Kidney (tissue), 13 donors: ENCODE measurements at regions not wholly inside any gene's neighbourhood (a gene's known extent, or its start where the extent isn't known, plus 50 kb on each side); places are given as distances from the start of the nearest gene placed in this dataset.

Experiments used
- DNase-seq, 5 donors: peaks; one replicate each; pipeline ENCODE4 v3.0.0-alpha.2; 2013 to 2020
- FAIRE-seq: peaks from 2 replicates; lab custom pipeline; 2012; peaks lifted over from hg19 to GRCh38; lab: Jason Lieb, UNC
- H3K27ac ChIP-seq, 2 donors: one replicate each; pipeline ENCODE4 v1.7.0; 2013; ENCODE audit warnings: low read depth in 2 of 2, low read length in 2 of 2, inconsistent platforms in 1 of 2
- H3K27me3 ChIP-seq: one replicate; pipeline ENCODE4 v1.7.1; 2013; ENCODE audit warnings: low read length, inconsistent platforms; ENCODE audit not compliant: control insufficient read depth, insufficient read depth
- H3K36me3 ChIP-seq, 3 donors: one replicate each; pipeline versions ENCODE4 v1.7.0 to v1.7.1; 2013; ENCODE audit warnings: low read length in 3 of 3, control low read depth in 1 of 3, inconsistent platforms in 1 of 3; ENCODE audit not compliant: insufficient read depth in 3 of 3, control insufficient read depth in 2 of 3
- H3K4me1 ChIP-seq, 3 donors: one replicate each; pipeline versions ENCODE4 v1.7.0 to v1.7.1; 2013; ENCODE audit warnings: low read length in 3 of 3, inconsistent platforms in 1 of 3, low read depth in 1 of 3; ENCODE audit not compliant: control insufficient read depth in 2 of 3, insufficient read depth in 2 of 3
- H3K4me3 ChIP-seq, 3 donors: one replicate each; pipeline versions ENCODE4 v1.7.0 to v1.8.1; 2013; ENCODE audit warnings: low read length in 3 of 3, control low read depth in 1 of 3, inconsistent platforms in 1 of 3
- H3K9ac ChIP-seq, 3 donors: one replicate each; pipeline versions ENCODE4 v1.7.0 to v1.7.1; 2013; ENCODE audit warnings: low read length in 3 of 3, control low read depth in 1 of 3, inconsistent platforms in 1 of 3
- H3K9me3 ChIP-seq, 3 donors: one replicate each; pipeline versions ENCODE4 v1.7.0 to v1.7.1; 2013; ENCODE audit warnings: low read length in 3 of 3, control low read depth in 1 of 3, inconsistent platforms in 1 of 3; ENCODE audit not compliant: control insufficient read depth in 2 of 3, insufficient read depth in 1 of 3
- intact Hi-C: fragments of 100-400 bp; cut with DNase I; formaldehyde crosslinking; loops from one replicate; pipeline ENCODE4 v1.11.1; 2022
- TF ChIP-seq, protein P1 (sequence below): IDR thresholded peaks from 3 replicates; pipeline ENCODE4 v1.5.1; 2012; ENCODE audit warnings: mild to moderate bottlenecking, moderate library complexity, borderline replicate concordance; ENCODE audit not compliant: insufficient read depth; ENCODE audit errors: extremely low read depth
- donor health status: control.
- donor health status: control.
- donor health status: control.
- donor health status: control.
- donor health status: control.
- donor health status: DM: yes; HTN: yes; CAD: no.
- donor health status: Normal renal cell carcinoma (clear cell type).

DNA sequence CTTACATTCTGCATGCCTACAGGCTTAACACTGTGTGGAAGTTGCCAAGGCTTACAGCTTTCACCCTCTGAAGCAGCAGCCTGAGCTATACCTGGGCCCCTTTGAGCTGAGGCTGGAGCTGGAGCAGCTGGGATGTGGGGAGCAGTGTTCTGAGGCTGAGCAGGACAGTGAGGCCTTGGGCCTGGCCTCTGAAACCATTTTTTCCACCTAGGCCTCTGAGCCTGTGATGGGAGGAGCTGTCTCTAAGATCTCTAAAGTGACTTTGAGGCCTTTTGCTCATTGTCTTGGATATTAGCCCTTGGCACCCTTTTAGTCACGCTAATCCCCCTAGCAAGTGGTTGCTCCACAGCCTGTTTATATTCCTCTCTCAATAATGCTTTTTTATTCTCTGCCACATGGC, 59.9 kb upstream of the ZBED5 start:
- no peak for DNase-seq
- H3K4me1 ChIP-seq = no peaks in the 10 kb centered on the region
- no peak overlapping the region for H3K9ac ChIP-seq
- no peaks in the 10 kb centered on the region for H3K36me3 ChIP-seq
- no peaks in the 10 kb centered on the region for H3K9me3 ChIP-seq
- intact Hi-C loops = no loop called here
- TF ChIP-seq, protein P1, sequence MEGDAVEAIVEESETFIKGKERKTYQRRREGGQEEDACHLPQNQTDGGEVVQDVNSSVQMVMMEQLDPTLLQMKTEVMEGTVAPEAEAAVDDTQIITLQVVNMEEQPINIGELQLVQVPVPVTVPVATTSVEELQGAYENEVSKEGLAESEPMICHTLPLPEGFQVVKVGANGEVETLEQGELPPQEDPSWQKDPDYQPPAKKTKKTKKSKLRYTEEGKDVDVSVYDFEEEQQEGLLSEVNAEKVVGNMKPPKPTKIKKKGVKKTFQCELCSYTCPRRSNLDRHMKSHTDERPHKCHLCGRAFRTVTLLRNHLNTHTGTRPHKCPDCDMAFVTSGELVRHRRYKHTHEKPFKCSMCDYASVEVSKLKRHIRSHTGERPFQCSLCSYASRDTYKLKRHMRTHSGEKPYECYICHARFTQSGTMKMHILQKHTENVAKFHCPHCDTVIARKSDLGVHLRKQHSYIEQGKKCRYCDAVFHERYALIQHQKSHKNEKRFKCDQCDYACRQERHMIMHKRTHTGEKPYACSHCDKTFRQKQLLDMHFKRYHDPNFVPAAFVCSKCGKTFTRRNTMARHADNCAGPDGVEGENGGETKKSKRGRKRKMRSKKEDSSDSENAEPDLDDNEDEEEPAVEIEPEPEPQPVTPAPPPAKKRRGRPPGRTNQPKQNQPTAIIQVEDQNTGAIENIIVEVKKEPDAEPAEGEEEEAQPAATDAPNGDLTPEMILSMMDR = no peak
- H3K27me3 ChIP-seq = no peaks in the 10 kb centered on the region
- no peak for FAIRE-seq
- H3K27ac ChIP-seq = no peak overlapping the region
- no peak overlapping the region for H3K4me3 ChIP-seq

DNA sequence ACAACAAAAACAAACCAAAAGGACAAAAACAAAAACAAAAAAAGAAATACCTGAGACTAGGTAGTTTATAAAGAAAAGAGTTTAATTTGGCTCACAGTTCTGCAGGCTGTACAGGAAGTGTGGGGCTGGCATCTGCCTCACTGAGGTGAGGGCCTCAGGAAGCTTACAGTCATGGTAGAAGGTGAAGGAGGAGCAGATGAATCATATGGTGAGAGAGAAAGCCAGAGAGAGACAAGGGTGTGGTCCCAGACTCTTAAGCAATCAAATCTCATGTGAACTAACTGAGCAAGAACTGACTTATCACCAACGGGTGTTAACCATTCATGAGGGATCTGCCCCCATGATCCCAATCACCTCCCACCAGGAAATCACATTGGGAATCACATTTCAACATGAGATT, 58.8 kb upstream of the ZBED5 start:
- Histone ChIP-seq H3K4me3 (no peak overlapping the region), H3K36me3 (no peaks in the 10 kb centered on the region), H3K27me3 (no peaks in the 10 kb centered on the region), H3K27ac (no peak overlapping the region), H3K9me3 (no peaks in the 10 kb centered on the region), H3K9ac (no peak overlapping the region), H3K4me1 (no peaks in the 10 kb centered on the region)
- TF ChIP-seq, protein P1 = no peak
- FAIRE-seq = no peak
- DNase-seq = no peak
- intact Hi-C loops = no loop called here

DNA sequence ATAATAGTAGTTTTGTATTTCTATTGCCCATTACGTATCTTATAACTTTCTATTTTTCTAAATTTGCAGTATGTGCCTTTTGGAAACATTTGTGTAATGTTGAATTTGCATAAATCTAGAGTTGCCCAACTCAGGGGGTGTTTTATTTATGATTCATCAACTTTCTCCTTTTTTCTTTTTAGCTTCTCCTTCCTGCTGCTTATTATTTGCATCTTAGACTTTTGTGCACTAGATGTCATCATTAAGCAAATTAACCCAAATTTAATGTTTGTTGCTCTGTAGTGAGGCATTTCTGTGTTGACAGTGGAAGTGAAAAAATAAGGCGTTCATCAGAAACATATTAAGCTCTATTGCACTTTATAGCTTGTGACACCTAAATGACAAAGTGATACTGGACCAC, 56.2 kb upstream of the ZBED5 start:
- H3K4me3 ChIP-seq = no peak overlapping the region
- no peak overlapping the region for H3K27ac ChIP-seq
- H3K36me3 ChIP-seq = no peaks in the 10 kb centered on the region
- intact Hi-C loops = no loop called here
- H3K4me1 ChIP-seq = no peaks in the 10 kb centered on the region
- H3K9me3 ChIP-seq = no peaks in the 10 kb centered on the region
- DNase-seq (no peak), FAIRE-seq (no peak)
- TF ChIP-seq, protein P1 = no peak
- no peaks in the 10 kb centered on the region for H3K27me3 ChIP-seq
- no peak overlapping the region for H3K9ac ChIP-seq

DNA sequence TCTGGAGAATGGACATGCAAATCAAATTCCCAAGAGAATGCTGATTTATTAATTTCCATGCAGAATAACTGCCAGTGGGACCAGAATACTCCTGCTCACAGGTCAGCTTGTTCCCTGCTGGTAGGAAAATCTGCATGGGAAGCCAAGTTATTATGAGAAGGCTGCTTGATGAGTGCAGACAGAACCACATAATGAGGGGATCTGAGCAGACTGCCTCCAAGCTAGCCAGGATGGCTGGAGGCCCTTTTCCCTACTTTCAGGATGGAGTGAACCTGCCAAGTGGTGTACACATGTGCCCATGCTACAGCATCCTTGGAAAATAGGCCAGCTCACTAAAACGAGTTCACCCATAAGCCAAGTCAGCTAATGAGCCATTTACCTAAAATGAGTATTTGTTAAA, 55.2 kb upstream of the ZBED5 start:
- no peak for FAIRE-seq
- H3K9me3 ChIP-seq = no peaks in the 10 kb centered on the region

More for the DNA sequence above, 55.2 kb upstream of the ZBED5 start:
- TF ChIP-seq, protein P1 = no peak
- H3K4me3 ChIP-seq = no peak overlapping the region
- H3K27me3 ChIP-seq = no peaks in the 10 kb centered on the region
- intact Hi-C loops = no loop called here
- no peaks in the 10 kb centered on the region for H3K36me3 ChIP-seq
- H3K27ac ChIP-seq = no peak overlapping the region
- H3K4me1 ChIP-seq = no peaks in the 10 kb centered on the region
- H3K9ac ChIP-seq = no peak overlapping the region
- no peak for DNase-seq
